ENCODE measurements at regions not wholly inside any gene's neighbourhood (a gene's known extent, or its start where the extent isn't known, plus 50 kb on each side); places are given as distances from the start of the nearest gene placed in this dataset.
"Not testable (repeated sequence)": the region's sequence is repeated elsewhere in the genome, so short reads cannot be mapped to it uniquely, and the experiment has no call there.

DNA sequence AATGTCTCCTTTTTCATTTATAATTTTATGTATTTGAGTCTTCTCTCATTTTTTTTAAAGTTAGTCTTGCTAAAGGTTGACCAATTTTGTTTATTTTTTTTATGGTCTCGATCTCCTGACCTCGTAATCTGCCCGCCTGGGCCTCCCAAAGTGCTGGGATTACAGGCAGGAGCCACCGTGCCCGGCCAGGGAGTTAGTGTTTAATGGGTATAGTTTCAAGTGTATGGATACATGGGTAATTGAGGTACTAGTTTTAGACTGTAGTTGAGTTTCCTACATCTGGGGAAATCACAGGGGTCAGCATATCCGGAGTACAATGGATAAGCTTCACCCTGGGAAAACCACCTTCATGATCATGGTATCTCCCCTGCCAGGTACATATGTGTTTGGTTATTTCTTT is 267.3 kb upstream of the KCND2 start:
- Histone ChIP-seq H3K27me3 (ENCODE audit: insufficient read depth, low read depth, low read length) (no peaks in the 10 kb centered on the region), H3K27ac (ENCODE audit: low read length) (no peak overlapping the region), H3K36me3 (ENCODE audit: insufficient read depth, low read length) (no peaks in the 10 kb centered on the region), H3K4me3 (ENCODE audit: low read length) (no peak overlapping the region), H3K9me3 (ENCODE audit: low read length) (no peaks in the 10 kb centered on the region), H3K9ac (ENCODE audit: low read length) (no peak overlapping the region), H3K9me2 (ENCODE audit: insufficient read depth, low read length) (no peaks in the 10 kb centered on the region), H4K20me1 (ENCODE audit: insufficient read depth) (no peaks in the 10 kb centered on the region), H3F3A (ENCODE audit: insufficient read depth, low read length, poor library complexity, severe bottlenecking) (no peaks in the 10 kb centered on the region), H2AFZ (ENCODE audit: low read depth, low read length) (no peak overlapping the region), H3K79me2 (replicated peaks; ENCODE audit: insufficient read depth, low read length) (no peaks in the 10 kb centered on the region), H3K4me2 (ENCODE audit: low read length) (no peak overlapping the region)
- TF ChIP-seq POLR2AphosphoS5 (IDR thresholded peaks at IDR 0.05) (no peak), TAF1 (IDR thresholded peaks at IDR 0.05; ENCODE audit: low read depth) (no peak), SMC3 (conservative IDR thresholded peaks at IDR 0.05; ENCODE audit: poor library complexity) (no peak), EZH2 (IDR thresholded peaks at IDR 0.05; ENCODE audit: borderline replicate concordance, insufficient read depth, low read length, poor library complexity, severe bottlenecking) (no peak)
- TF ChIP-seq, protein P1, sequence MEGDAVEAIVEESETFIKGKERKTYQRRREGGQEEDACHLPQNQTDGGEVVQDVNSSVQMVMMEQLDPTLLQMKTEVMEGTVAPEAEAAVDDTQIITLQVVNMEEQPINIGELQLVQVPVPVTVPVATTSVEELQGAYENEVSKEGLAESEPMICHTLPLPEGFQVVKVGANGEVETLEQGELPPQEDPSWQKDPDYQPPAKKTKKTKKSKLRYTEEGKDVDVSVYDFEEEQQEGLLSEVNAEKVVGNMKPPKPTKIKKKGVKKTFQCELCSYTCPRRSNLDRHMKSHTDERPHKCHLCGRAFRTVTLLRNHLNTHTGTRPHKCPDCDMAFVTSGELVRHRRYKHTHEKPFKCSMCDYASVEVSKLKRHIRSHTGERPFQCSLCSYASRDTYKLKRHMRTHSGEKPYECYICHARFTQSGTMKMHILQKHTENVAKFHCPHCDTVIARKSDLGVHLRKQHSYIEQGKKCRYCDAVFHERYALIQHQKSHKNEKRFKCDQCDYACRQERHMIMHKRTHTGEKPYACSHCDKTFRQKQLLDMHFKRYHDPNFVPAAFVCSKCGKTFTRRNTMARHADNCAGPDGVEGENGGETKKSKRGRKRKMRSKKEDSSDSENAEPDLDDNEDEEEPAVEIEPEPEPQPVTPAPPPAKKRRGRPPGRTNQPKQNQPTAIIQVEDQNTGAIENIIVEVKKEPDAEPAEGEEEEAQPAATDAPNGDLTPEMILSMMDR (IDR thresholded peaks at IDR 0.05; ENCODE audit: poor library complexity, severe bottlenecking) = no peak

DNA sequence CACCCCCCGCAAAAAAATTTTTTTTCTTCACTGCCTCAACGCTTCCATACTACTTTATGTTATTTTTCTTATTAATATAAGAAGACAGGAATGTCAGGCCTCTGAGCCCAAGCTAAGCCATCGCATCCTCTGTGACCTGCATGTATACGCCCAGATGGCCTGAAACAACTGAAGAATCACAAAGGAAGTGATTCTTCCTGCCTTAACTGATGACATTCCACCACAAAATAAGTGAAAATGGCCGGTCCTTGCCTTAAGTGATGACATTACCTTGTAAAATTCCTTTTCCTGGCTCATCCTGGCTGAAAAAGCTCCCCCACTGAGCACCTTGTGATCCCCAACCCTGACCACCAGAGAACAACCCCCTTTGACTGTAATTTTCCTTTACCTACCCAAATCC is 258.7 kb upstream of the KCND2 start:
- H3K27me3 ChIP-seq (ENCODE audit: insufficient read depth, low read depth, low read length); H3F3A ChIP-seq (ENCODE audit: insufficient read depth, low read length, poor library complexity, severe bottlenecking); H3K4me2 ChIP-seq (ENCODE audit: low read length); H3K36me3 ChIP-seq (ENCODE audit: insufficient read depth, low read length); H3K4me3 ChIP-seq (ENCODE audit: low read length); H3K9me3 ChIP-seq (ENCODE audit: low read length); H3K9me2 ChIP-seq (ENCODE audit: insufficient read depth, low read length); H3K79me2 ChIP-seq (replicated peaks; ENCODE audit: insufficient read depth, low read length); H3K9ac ChIP-seq (ENCODE audit: low read length); H3K27ac ChIP-seq (ENCODE audit: low read length); H4K20me1 ChIP-seq (ENCODE audit: insufficient read depth); H2AFZ ChIP-seq (ENCODE audit: low read depth, low read length): not testable (repeated sequence)

DNA sequence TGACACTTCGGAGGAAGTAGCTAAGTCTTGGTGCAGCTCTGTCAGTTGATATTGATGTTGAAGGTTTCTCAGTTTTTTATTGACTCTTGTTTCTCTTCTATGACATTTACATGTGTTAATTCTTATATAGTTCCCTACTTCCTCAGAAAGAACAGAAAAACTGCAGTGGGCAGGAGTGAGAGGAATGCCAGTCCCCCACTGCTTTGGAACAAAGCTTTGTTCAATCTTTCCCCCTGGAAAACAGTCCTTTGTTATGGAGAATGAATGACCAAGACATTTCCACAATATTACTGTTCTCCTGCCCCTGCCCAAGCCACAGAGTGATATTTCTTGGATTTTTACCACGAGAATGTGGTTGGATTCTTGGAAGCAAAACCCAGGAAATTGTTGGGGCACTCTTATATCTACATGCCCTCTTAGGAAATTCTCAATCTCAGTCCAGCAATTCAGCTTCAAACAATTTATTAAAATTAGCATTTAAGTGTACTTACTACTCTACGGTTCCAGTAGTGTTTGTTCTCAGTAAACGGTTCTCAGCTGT is 258.0 kb upstream of the KCND2 start:
- no peak overlapping the region for H3K4me2 ChIP-seq (ENCODE audit: low read length)
- TF ChIP-seq POLR2AphosphoS5 (IDR thresholded peaks at IDR 0.05) (no peak), EP300 (conservative IDR thresholded peaks at IDR 0.05; ENCODE audit: poor library complexity, severe bottlenecking) (no peak), TAF1 (IDR thresholded peaks at IDR 0.05; ENCODE audit: low read depth) (no peak), RAD21 (conservative IDR thresholded peaks at IDR 0.05) (no peak)
- TF ChIP-seq, protein P1 (IDR thresholded peaks at IDR 0.05; ENCODE audit: poor library complexity, severe bottlenecking) = no peak
- no peak overlapping the region for H2AFZ ChIP-seq (ENCODE audit: low read depth, low read length)

More for the DNA sequence above, 258.0 kb upstream of the KCND2 start:
- H3K9ac ChIP-seq (ENCODE audit: low read length) = no peak overlapping the region
- no peaks in the 10 kb centered on the region for H4K20me1 ChIP-seq (ENCODE audit: insufficient read depth)
- no peak overlapping the region for H3K4me3 ChIP-seq (ENCODE audit: low read length)
- H3K36me3 ChIP-seq (ENCODE audit: insufficient read depth, low read length) = no peaks in the 10 kb centered on the region
- no peaks in the 10 kb centered on the region for H3K9me2 ChIP-seq (ENCODE audit: insufficient read depth, low read length)
- no peaks in the 10 kb centered on the region for H3F3A ChIP-seq (ENCODE audit: insufficient read depth, low read length, poor library complexity, severe bottlenecking)
- H3K9me3 ChIP-seq (ENCODE audit: low read length) = no peaks in the 10 kb centered on the region
- H3K79me2 ChIP-seq (replicated peaks; ENCODE audit: insufficient read depth, low read length) = no peaks in the 10 kb centered on the region
- H3K27ac ChIP-seq (ENCODE audit: low read length) = no peak overlapping the region
- H3K27me3 ChIP-seq (ENCODE audit: insufficient read depth, low read depth, low read length) = no peaks in the 10 kb centered on the region

All from neural cell (in vitro differentiated cells).